AG08396 (cell line): ENCODE measurements at regions not wholly inside any gene's neighbourhood (a gene's known extent, or its start where the extent isn't known, plus 50 kb on each side); places are given as distances from the start of the nearest gene placed in this dataset.
A peak's percentile ranks its signal among the peaks of the same experiment; 100 is the strongest.

ENCODE experiments used
- DNase-seq: peaks from one replicate; pipeline ENCODE4 v3.0.0; 2012; ENCODE audit warnings: low spot score, mixed read lengths

DNA sequence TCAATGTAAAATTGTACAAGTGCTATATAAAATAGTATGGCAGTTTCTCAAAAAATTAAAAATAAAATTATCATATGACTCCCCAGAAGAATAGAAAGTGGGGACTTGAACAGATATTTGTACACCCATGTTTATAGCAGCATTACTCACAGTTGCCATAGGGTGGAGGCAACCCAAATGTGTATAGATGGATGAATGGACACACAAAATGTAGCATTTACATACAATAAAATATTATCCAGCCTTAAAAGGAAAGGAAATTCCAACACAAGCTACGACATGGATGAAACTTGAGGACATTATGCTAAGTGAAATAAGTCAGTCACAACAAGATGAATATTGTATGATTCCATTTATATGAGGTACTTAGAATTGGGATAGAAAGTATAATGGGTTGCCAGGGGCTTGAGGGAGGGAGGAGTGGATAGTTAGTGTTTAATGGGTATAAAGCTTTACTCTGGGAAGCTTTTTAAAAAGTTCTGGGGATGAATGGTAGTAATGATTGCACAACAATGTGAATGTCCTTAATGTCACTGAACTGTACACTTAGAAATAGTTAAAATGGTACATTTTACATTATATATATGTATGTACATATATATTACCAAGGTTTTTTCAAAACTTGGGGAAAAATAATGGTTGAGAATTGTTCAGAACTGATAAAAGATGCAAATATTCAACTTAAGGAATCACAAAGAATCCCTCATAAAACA is 53.0 kb upstream of the ADORA3 start:
- DNase-seq = no peak

DNA sequence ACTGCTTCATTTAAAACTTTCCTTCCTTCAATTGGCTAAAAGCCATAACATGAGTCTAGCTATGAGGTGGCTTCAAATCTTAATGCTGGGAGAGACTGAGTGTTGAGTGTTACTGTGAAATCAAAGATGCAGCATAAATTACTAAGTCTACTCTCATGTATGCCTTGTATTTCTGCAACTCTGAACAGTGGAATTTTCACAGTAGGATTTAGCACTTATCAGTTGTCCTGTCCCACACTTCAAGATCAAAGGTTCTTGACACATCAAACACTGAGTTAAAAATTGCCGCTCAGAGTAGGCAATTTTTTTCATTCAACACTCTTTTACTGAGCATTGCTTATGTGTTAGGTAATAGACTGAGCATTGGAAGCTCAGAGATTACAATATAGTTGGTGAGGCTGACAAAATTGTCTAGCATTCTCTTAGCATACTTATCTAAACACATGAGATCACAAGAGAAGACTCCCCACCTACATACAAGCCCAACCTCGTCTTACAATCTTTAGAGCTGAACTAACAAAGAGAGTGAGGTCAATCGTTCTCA is 56.4 kb upstream of the ADORA3 start:
- DNase-seq = no peak

- no peak for DNase-seq
Measured at GRCh38 chr1:111561328-111561727, 57.9 kb upstream of the ADORA3 start.

DNA sequence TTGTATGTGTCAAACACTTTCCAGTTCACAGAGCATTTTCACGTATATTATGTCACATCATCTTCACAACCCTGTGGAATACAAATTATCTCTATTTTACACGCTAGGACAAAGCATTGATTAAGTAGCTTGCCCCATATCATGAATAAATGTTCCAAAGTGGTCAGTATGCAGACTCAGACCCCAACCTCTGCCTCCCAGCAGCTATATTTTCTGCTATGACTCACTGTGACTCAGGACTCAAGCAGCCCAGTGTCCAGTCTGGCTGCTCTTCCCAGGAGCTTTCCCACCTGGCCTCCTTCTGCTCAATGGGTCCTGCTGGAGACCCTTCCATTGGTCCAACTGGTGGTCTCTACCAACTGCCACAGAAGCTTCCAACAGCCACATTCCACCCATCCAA is 56.0 kb upstream of the RAP1A start:
- DNase-seq = peak; percentile 50

DNA sequence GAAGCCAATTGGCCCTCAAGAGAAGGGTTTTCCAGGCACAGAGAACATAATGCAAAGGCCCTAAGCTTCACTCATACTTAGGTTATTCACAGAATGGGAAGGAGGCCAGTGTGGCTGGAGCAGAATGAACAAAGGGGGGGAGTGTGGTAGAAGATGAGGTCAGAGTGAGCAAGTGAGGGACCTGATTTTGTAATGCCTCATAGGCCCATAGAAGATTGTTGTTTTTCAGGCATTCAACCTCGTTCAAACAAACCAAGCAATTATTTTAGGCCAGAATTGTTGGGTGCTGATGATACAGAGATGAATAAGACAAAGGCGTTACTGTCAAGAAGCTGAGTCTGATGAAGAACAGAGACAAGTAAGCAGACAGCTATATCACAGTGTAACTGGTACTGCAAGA is 54.5 kb upstream of the RAP1A start:
- DNase-seq = peak; percentile 68

DNA sequence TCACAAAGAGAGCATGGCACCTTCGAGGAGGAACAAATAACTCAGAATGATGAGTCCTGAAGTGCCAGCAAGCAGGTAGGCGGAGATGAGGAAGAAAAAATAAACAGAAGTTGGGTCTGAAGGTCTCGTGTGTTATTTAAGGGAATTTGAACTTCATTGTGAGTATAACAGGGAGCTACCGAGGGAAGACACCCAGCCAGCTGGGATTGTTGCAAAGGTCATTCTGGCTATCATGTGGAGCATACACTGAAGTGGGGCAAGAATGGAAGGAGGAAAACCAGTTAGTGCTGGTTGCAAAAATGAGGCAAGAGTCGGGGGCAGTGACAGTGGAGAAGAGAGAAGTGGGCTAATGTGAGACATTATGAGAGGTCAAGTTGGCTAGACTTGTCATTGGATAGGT is 53.6 kb upstream of the RAP1A start:
- DNase-seq = no peak

GRCh38 chr1:111568160-111568647 is 51.4 kb upstream of the RAP1A start:
- no peak for DNase-seq
